Heart left ventricle (tissue), 16 donors: ENCODE measurements at regions not wholly inside any gene's neighbourhood (a gene's known extent, or its start where the extent isn't known, plus 50 kb on each side); places are given as distances from the start of the nearest gene placed in this dataset.

Experiments
- ATAC-seq, 4 donors: fragments of 200-7000 bp; cut with Tn5 transposase; one replicate each; pipeline ENCODE4 v1.9.1; 2020 to 2022; ENCODE audit warnings: moderate library complexity in 4 of 4, mild to moderate bottlenecking in 3 of 4, moderate number of reproducible peaks in 1 of 4
- DNase-seq, 5 donors: peaks; one replicate each; pipeline ENCODE4 v3.0.0-alpha.2; 2020
- H3K27ac ChIP-seq, 12 donors: fragments of 200-600 bp; sonication (generic) in 4 of 12; one replicate each; pipeline versions ENCODE4 v1.5.0 to v1.8.0; 2016 to 2022; ENCODE audit warnings: mild to moderate bottlenecking in 2 of 12
- H3K27me3 ChIP-seq, 9 donors: fragments of 200-600 bp; sonication (generic) in 2 of 9; one replicate each; pipeline versions ENCODE4 v1.5.1 to v1.8.0; 2016 to 2022; ENCODE audit warnings: mild to moderate bottlenecking in 3 of 9
- H3K36me3 ChIP-seq, 9 donors: fragments of 200-600 bp; sonication (generic) in 2 of 9; one replicate each; pipeline versions ENCODE4 v1.5.0 to v1.8.0; 2018 to 2022; ENCODE audit warnings: mild to moderate bottlenecking in 2 of 9
- H3K4me1 ChIP-seq, 12 donors: fragments of 200-600 bp; sonication (generic) in 4 of 12; one replicate each; pipeline versions ENCODE4 v1.5.0 to v1.8.0; 2016 to 2022; ENCODE audit warnings: mild to moderate bottlenecking in 3 of 12
- H3K4me3 ChIP-seq, 12 donors: fragments of 200-600 bp; sonication (generic) in 4 of 12; one replicate each; pipeline versions ENCODE4 v1.5.0 to v1.8.0; 2017 to 2022; ENCODE audit warnings: mild to moderate bottlenecking in 9 of 12, moderate library complexity in 4 of 12
- H3K9me3 ChIP-seq, 12 donors: fragments of 200-600 bp; sonication (generic) in 4 of 12; one replicate each; pipeline versions ENCODE4 v1.5.0 to v1.8.0; 2016 to 2022; ENCODE audit warnings: mild to moderate bottlenecking in 1 of 12
- CTCF ChIP-seq, 12 donors: fragments of 200-600 bp; sonication (generic) in 4 of 12; IDR thresholded peaks; one replicate each; pipeline versions ENCODE4 v1.5.0 to v1.8.0; 2018 to 2022; ENCODE audit warnings: antibody characterized with exemption in 12 of 12, mild to moderate bottlenecking in 5 of 12
- POLR2A ChIP-seq, 2 donors: fragments of 450-650 bp; IDR thresholded peaks; one replicate each; pipeline ENCODE4 v1.6.1; 2017; ENCODE audit warnings: antibody characterized with exemption in 2 of 2, mild to moderate bottlenecking in 2 of 2, moderate library complexity in 2 of 2
- WGBS, 4 donors: extraction: QIAGEN DNeasy Blood & Tissue Kit in 2 of 4; methylation state at CpG; one replicate each; pipeline versions ENCODE4 v1.1.5 to v1.1.7; 2013 to 2018; 5-methylcytosine and 5-hydroxymethylcytosine counted together
- intact Hi-C, 10 donors: fragments of 100-400 bp; cut with DNase I; formaldehyde crosslinking; loops; one replicate each; pipeline versions ENCODE4 v1.11.1 to v1.14.2; 2022
- donor health status: ischemic (EF 13 %, LVEDD 7.1; RV severe dilation, severe dysfunction).
- donor health status: healthy with polysubstance abuse.
- donor health status: DM: no; HTN: yes; CAD: no.
- donor health status: DM: no; HTN: no; CAD: no.
- donor health status: ischemic (EF 25% LVEDD 6.9; RV normal size, moderate dysfunction).
- donor health status: ischemic (EF 25% LVEDD 5.7; RV mildly dilated, moderate dysfunction).
- donor health status: healthy.
- donor health status: DM: yes; HTN: yes; CAD: no.
- donor health status: ischemic (EF 35%, LVEDD 5.7; RV mildly dilated, moderate dysfunction).
- donor health status: nonischemic (EF 11% LVEDD 7.7; RV severe dilation, severe dysfunction).
- donor health status: DM: yes; HTN: yes; CAD: no.
- donor health status: PGD.
- donor health status: ischemic (EF 29% LVEDD 5.4; RV normal size, mild dysfunction).
- donor health status: nonischemic (EF 23%, LVEDD 6.1; RV moderate dilation, normal function).

- DNase-seq (no peak), ATAC-seq (no peak)
- Histone ChIP-seq H3K9me3 (no peaks in the 10 kb centered on the region), H3K27me3 (no peaks in the 10 kb centered on the region), H3K27ac (no peak overlapping the region), H3K36me3 (no peaks in the 10 kb centered on the region), H3K4me1 (no peaks in the 10 kb centered on the region), H3K4me3 (no peak overlapping the region)
- intact Hi-C loops: no loop called here
- TF ChIP-seq POLR2A (IDR thresholded peaks at IDR 0.05): no peak
- TF ChIP-seq CTCF (IDR thresholded peaks at IDR 0.05): no peak
These were observed 467.6 kb upstream of the CWC22 start for GRCh38 chr2:180474716-180475115.

DNA sequence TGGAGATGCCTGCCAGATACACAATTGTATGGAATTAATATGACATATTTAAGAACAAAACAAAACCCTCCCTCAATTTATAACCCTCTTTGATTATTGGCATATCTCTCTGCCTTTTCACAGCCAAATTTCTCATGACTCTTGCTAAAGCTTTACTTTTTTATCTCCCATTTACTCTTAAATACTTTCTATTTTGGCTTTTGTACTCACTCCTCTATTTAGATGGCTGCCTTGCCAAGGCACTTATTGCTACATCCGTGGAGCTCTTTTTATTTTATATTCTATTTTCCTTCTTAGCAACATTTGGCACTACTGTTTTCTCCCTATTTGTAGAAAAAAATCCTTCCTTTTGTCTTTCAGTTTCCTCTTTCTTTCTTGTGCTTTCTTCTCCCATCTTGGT lies 466.4 kb upstream of the CWC22 start:
- H3K9me3 ChIP-seq: peaks cover 0 to 5% (median 0%) of the 10 kb centered on the region in 12 donors
- no peak overlapping the region for H3K4me3 ChIP-seq
- no peak for TF ChIP-seq CTCF (IDR thresholded peaks at IDR 0.05)
- no peak for TF ChIP-seq POLR2A (IDR thresholded peaks at IDR 0.05)
- DNase-seq: no peak
- no peaks in the 10 kb centered on the region for H3K27me3 ChIP-seq
- H3K4me1 ChIP-seq: no peaks in the 10 kb centered on the region
- 57 to 70% (median 63%) methylated on average over 1 of the region's 1 CpG for WGBS, 4 donors
- no peak for ATAC-seq
- intact Hi-C loops: no loop called here
- no peak overlapping the region for H3K27ac ChIP-seq
- no peaks in the 10 kb centered on the region for H3K36me3 ChIP-seq

DNA sequence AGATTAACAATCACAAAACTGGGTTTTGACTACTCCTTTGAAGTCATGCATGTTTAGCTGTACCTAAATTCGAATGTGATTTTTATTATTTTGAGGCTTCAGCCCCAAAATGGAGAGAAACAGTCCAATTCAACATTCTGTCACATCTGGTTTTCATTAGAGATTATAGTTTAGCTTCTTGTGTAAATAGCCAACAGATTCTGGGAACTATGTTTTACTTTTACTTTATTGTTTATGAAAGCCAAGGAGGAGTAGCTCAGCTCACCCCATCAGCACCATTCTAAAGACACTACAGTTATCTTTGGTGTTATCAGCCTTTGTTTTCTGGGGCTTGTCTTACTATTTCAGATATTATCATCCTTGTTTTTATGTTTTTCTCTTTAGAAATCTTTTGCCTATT lies 465.0 kb upstream of the CWC22 start:
- Histone ChIP-seq H3K36me3 (no peaks in the 10 kb centered on the region), H3K27me3 (no peaks in the 10 kb centered on the region), H3K4me1 (no peaks in the 10 kb centered on the region), H3K27ac (no peak overlapping the region), H3K9me3 (peaks cover 0 to 15% (median 2%) of the 10 kb centered on the region in 12 donors), H3K4me3 (no peak overlapping the region)
- no peak for TF ChIP-seq POLR2A (IDR thresholded peaks at IDR 0.05)
- TF ChIP-seq CTCF (IDR thresholded peaks at IDR 0.05): no peak
- no peak for ATAC-seq
- 51 to 58% (median 53%) methylated on average over 1 of the region's 1 CpG for WGBS, 4 donors
- no peak for DNase-seq
- intact Hi-C loops: no loop called here

- Histone ChIP-seq H3K27me3 (no peaks in the 10 kb centered on the region), H3K4me3 (no peak overlapping the region), H3K27ac (no peak overlapping the region), H3K36me3 (no peaks in the 10 kb centered on the region), H3K9me3 (peaks cover 0 to 12% (median 2%) of the 10 kb centered on the region in 12 donors), H3K4me1 (no peaks in the 10 kb centered on the region)
- no peak for TF ChIP-seq POLR2A (IDR thresholded peaks at IDR 0.05)
- TF ChIP-seq CTCF (IDR thresholded peaks at IDR 0.05): no peak
- no peak for DNase-seq
- intact Hi-C loops: no loop called here
- ATAC-seq: no peak
These were observed 456.5 kb upstream of the CWC22 start for GRCh38 chr2:180463608-180464007.
